ENCODE measurements at regions not wholly inside any gene's neighbourhood (a gene's known extent, or its start where the extent isn't known, plus 50 kb on each side); places are given as distances from the start of the nearest gene placed in this dataset.

GRCh38 chr9:27856054-27856453 is 282.8 kb upstream of the C9orf72 start:
- TF ChIP-seq, protein P1, sequence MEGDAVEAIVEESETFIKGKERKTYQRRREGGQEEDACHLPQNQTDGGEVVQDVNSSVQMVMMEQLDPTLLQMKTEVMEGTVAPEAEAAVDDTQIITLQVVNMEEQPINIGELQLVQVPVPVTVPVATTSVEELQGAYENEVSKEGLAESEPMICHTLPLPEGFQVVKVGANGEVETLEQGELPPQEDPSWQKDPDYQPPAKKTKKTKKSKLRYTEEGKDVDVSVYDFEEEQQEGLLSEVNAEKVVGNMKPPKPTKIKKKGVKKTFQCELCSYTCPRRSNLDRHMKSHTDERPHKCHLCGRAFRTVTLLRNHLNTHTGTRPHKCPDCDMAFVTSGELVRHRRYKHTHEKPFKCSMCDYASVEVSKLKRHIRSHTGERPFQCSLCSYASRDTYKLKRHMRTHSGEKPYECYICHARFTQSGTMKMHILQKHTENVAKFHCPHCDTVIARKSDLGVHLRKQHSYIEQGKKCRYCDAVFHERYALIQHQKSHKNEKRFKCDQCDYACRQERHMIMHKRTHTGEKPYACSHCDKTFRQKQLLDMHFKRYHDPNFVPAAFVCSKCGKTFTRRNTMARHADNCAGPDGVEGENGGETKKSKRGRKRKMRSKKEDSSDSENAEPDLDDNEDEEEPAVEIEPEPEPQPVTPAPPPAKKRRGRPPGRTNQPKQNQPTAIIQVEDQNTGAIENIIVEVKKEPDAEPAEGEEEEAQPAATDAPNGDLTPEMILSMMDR (IDR thresholded peaks at IDR 0.05), result no peak
- no peak for TF ChIP-seq POLR2A (IDR thresholded peaks at IDR 0.05)
